Astrocyte (in vitro differentiated cells and primary cell): ENCODE measurements at regions not wholly inside any gene's neighbourhood (a gene's known extent, or its start where the extent isn't known, plus 50 kb on each side); places are given as distances from the start of the nearest gene placed in this dataset.

Experiments used
- DNase-seq: peaks from one replicate; pipeline ENCODE4 v3.0.0-alpha.2; 2010; ENCODE audit warnings: low read depth
- FAIRE-seq: peaks from 2 replicates; lab custom pipeline; 2011; peaks lifted over from hg19 to GRCh38; lab: Jason Lieb, UNC
- H2AFZ ChIP-seq: 2 replicates; pipeline ENCODE4 v1.6.0; 2012; ENCODE audit warnings: low read depth, low read length, inconsistent platforms
- H3K27ac ChIP-seq: 2 replicates; pipeline ENCODE4 v1.5.1; 2011; ENCODE audit warnings: low read depth, low read length, inconsistent platforms
- H3K27me3 ChIP-seq: 2 replicates; pipeline ENCODE4 v1.6.0; 2011; ENCODE audit warnings: low read length, inconsistent platforms; ENCODE audit not compliant: insufficient read depth
- H3K36me3 ChIP-seq: 2 replicates; pipeline ENCODE4 v1.5.1; 2011; ENCODE audit warnings: low read length, inconsistent platforms; ENCODE audit not compliant: insufficient read depth
- H3K4me1 ChIP-seq: 2 replicates; pipeline ENCODE4 v1.5.1; 2011; ENCODE audit warnings: low read length, inconsistent platforms; ENCODE audit not compliant: insufficient read depth
- H3K4me2 ChIP-seq: 2 replicates; pipeline ENCODE4 v1.6.0; 2012; ENCODE audit warnings: low read length, inconsistent platforms
- H3K4me3 ChIP-seq: 2 replicates; pipeline ENCODE4 v1.5.1; 2011; ENCODE audit warnings: low read depth, mild to moderate bottlenecking, low read length, inconsistent platforms; ENCODE audit not compliant: insufficient read depth
- H3K79me2 ChIP-seq: 2 replicates; pipeline ENCODE4 v1.6.0; 2012; ENCODE audit warnings: mild to moderate bottlenecking, low read length, inconsistent platforms; ENCODE audit not compliant: insufficient read depth
- H3K9ac ChIP-seq: 2 replicates; pipeline ENCODE4 v1.6.0; 2012; ENCODE audit warnings: mild to moderate bottlenecking, low read length, inconsistent platforms
- H3K9me3 ChIP-seq: 2 replicates; pipeline ENCODE4 v1.5.1; 2012; ENCODE audit warnings: low read depth, mild to moderate bottlenecking, low read length, inconsistent platforms; ENCODE audit not compliant: insufficient read depth
- H4K20me1 ChIP-seq: 2 replicates; pipeline ENCODE4 v1.6.0; 2012; ENCODE audit warnings: low read length, inconsistent platforms; ENCODE audit not compliant: insufficient read depth
- H3K27ac Mint-ChIP-seq: one replicate; pipeline ENCODE4 v1.8.0; 2021; ENCODE audit warnings: mild to moderate bottlenecking, mixed read lengths; ENCODE audit not compliant: unreplicated experiment
- H3K27me3 Mint-ChIP-seq: one replicate; pipeline ENCODE4 v1.8.0; 2021; ENCODE audit warnings: low read depth, mixed read lengths; ENCODE audit not compliant: unreplicated experiment
- H3K36me3 Mint-ChIP-seq: one replicate; pipeline ENCODE4 v1.8.0; 2021; ENCODE audit warnings: low read depth, mixed read lengths; ENCODE audit not compliant: unreplicated experiment
- H3K4me1 Mint-ChIP-seq: one replicate; pipeline ENCODE4 v1.8.0; 2021; ENCODE audit warnings: low read depth, mixed read lengths; ENCODE audit not compliant: unreplicated experiment
- H3K4me3 Mint-ChIP-seq: one replicate; pipeline ENCODE4 v1.8.0; 2021; ENCODE audit warnings: mild to moderate bottlenecking, moderate library complexity, mixed read lengths; ENCODE audit not compliant: unreplicated experiment
- H3K9me3 Mint-ChIP-seq: one replicate; pipeline ENCODE4 v1.8.0; 2021; ENCODE audit warnings: mild to moderate bottlenecking, mixed read lengths; ENCODE audit not compliant: unreplicated experiment
- CTCF ChIP-seq: IDR thresholded peaks from 2 replicates; pipeline ENCODE4 v1.5.1; 2011; ENCODE audit warnings: low read depth, mild to moderate bottlenecking, inconsistent platforms, low read length, moderate library complexity; ENCODE audit not compliant: insufficient read depth
- EZH2 ChIP-seq: IDR thresholded peaks from 2 replicates; pipeline ENCODE4 v1.6.1; 2012; ENCODE audit warnings: mild to moderate bottlenecking, low read length, inconsistent platforms; ENCODE audit not compliant: insufficient read depth

GRCh38 chr1:82106672-82107071 is 305.9 kb downstream of the ADGRL2 start:
- Histone ChIP-seq H3K79me2 (no peaks in the 10 kb centered on the region), H3K9ac (no peak overlapping the region), H3K4me2 (no peak overlapping the region), H3K36me3 (no peaks in the 10 kb centered on the region), H4K20me1 (no peaks in the 10 kb centered on the region), H3K4me1 (no peaks in the 10 kb centered on the region), H3K27ac (no peak overlapping the region), H3K27me3 (no peaks in the 10 kb centered on the region), H2AFZ (no peak overlapping the region), H3K4me3 (no peak overlapping the region), H3K9me3 (no peaks in the 10 kb centered on the region)
- no peak overlapping the region for H3K4me3 Mint-ChIP-seq
- H3K27ac Mint-ChIP-seq = no peak overlapping the region
- H3K36me3 Mint-ChIP-seq = no peaks in the 10 kb centered on the region
- H3K4me1 Mint-ChIP-seq = no peaks in the 10 kb centered on the region
- TF ChIP-seq CTCF (no peak), EZH2 (no peak)
- no peaks in the 10 kb centered on the region for H3K27me3 Mint-ChIP-seq
- no peak for FAIRE-seq
- DNase-seq = no peak
- H3K9me3 Mint-ChIP-seq = no peaks in the 10 kb centered on the region

- Histone ChIP-seq H3K4me3 (no peak overlapping the region), H3K9ac (no peak overlapping the region), H3K9me3 (no peaks in the 10 kb centered on the region), H4K20me1 (no peaks in the 10 kb centered on the region), H3K27me3 (no peaks in the 10 kb centered on the region), H3K4me2 (no peak overlapping the region), H3K36me3 (no peaks in the 10 kb centered on the region), H3K27ac (no peak overlapping the region), H2AFZ (no peak overlapping the region), H3K4me1 (no peaks in the 10 kb centered on the region), H3K79me2 (no peaks in the 10 kb centered on the region)
- Mint-ChIP-seq H3K4me3 (no peak overlapping the region), H3K9me3 (no peaks in the 10 kb centered on the region), H3K36me3 (no peaks in the 10 kb centered on the region), H3K27me3 (no peaks in the 10 kb centered on the region), H3K4me1 (no peaks in the 10 kb centered on the region), H3K27ac (no peak overlapping the region)
- TF ChIP-seq CTCF = no peak
- no peak for TF ChIP-seq EZH2
- FAIRE-seq = no peak
- DNase-seq = peak; percentile 19
Observed at GRCh38 chr1:82099170-82099569, 298.4 kb downstream of the ADGRL2 start.

- Histone ChIP-seq H3K36me3 (no peaks in the 10 kb centered on the region), H3K9me3 (no peaks in the 10 kb centered on the region), H3K27me3 (no peaks in the 10 kb centered on the region), H3K4me1 (no peaks in the 10 kb centered on the region), H4K20me1 (no peaks in the 10 kb centered on the region), H3K4me2 (no peak overlapping the region), H3K4me3 (no peak overlapping the region), H3K27ac (no peak overlapping the region), H2AFZ (no peak overlapping the region), H3K9ac (no peak overlapping the region), H3K79me2 (no peaks in the 10 kb centered on the region)
- no peaks in the 10 kb centered on the region for H3K9me3 Mint-ChIP-seq
- H3K4me1 Mint-ChIP-seq = no peaks in the 10 kb centered on the region
- H3K4me3 Mint-ChIP-seq = no peak overlapping the region
- TF ChIP-seq CTCF (no peak), EZH2 (no peak)
- FAIRE-seq = no peak
- H3K36me3 Mint-ChIP-seq = no peaks in the 10 kb centered on the region
- DNase-seq = no peak
- H3K27ac Mint-ChIP-seq = no peak overlapping the region
- no peaks in the 10 kb centered on the region for H3K27me3 Mint-ChIP-seq
Observed at GRCh38 chr1:82094136-82094535, 293.4 kb downstream of the ADGRL2 start.
